ENCODE measurements at regions not wholly inside any gene's neighbourhood (a gene's known extent, or its start where the extent isn't known, plus 50 kb on each side); places are given as distances from the start of the nearest gene placed in this dataset.

DNA sequence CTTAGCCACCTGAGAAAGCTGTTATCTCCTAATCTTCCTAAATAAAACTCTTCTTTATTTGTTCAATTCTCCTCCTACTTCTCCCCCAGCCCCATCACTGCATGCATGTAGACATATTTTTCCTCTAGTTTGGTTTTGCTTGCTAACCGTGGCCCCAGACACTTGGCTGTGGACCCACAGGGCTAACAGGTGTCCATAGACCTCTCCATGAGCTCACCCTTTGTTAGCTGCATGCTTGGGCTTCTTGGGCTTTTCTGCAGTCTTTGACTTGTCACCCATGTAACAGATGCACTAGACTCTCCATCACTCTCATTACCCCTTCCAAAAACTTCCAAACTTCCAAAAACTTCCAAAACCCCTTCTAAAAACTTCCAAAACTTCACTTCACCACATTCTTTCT lies 59.2 kb upstream of the PLEKHA5 start:
- DNase-seq (ENCODE audit: low read depth), result no peak
- no peak overlapping the region for H3K4me3 ChIP-seq (ENCODE audit: low read depth, low read length)
- TF ChIP-seq, protein P1, sequence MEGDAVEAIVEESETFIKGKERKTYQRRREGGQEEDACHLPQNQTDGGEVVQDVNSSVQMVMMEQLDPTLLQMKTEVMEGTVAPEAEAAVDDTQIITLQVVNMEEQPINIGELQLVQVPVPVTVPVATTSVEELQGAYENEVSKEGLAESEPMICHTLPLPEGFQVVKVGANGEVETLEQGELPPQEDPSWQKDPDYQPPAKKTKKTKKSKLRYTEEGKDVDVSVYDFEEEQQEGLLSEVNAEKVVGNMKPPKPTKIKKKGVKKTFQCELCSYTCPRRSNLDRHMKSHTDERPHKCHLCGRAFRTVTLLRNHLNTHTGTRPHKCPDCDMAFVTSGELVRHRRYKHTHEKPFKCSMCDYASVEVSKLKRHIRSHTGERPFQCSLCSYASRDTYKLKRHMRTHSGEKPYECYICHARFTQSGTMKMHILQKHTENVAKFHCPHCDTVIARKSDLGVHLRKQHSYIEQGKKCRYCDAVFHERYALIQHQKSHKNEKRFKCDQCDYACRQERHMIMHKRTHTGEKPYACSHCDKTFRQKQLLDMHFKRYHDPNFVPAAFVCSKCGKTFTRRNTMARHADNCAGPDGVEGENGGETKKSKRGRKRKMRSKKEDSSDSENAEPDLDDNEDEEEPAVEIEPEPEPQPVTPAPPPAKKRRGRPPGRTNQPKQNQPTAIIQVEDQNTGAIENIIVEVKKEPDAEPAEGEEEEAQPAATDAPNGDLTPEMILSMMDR (IDR thresholded peaks at IDR 0.05; ENCODE audit: control insufficient read depth, extremely low read depth, insufficient read depth), result no peak

DNA sequence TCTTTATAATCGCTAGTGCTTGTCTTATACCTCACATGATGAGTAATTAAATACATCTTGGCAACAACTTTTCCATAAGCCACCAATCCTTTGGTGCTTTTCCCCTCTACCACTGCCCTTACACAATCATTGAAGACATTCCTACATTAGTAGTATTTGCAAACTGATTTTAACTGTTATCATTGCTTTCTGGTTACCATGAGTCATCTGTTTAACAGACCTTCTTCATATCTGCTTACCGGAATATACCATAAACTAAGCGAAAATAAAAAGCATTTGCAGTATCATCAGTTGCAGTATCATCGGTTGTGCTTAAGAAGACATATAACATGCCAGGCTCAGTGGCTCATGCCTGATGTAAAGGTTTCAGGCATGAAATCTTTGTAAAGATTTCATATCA lies 54.8 kb upstream of the PLEKHA5 start:
- DNase-seq (ENCODE audit: low read depth), result no peak
- TF ChIP-seq, protein P1 (IDR thresholded peaks at IDR 0.05; ENCODE audit: control insufficient read depth, extremely low read depth, insufficient read depth), result no peak
- no peak overlapping the region for H3K4me3 ChIP-seq (ENCODE audit: low read depth, low read length)

DNA sequence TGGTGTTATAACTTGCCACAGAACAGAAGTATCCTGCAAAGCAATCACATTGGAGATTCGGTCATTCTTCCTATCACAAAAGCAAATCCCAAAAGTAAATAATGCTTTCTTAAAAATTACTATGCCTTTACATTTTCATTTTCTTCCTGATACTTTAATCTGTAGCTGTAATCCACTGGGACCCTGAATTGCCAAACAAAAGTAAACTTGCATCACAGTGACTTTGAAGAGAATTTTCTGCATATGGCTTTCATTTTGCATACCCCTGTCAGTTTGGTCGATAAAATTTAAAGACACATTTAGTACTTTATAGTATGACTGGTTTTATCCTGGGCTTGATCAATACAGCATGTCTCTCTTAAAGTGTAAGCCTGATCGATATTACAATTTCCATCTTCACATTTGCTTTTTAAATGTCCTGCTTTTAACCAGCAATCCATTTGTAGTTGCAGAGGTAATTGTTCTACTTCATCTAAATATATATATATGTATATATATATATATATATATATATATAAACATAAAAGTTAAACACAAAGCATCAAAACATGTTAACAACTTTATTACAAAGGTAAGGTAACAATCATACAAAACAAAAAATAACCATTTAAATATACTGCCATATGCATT lies 53.7 kb upstream of the PLEKHA5 start:
- no peak for DNase-seq (ENCODE audit: low read depth)
- TF ChIP-seq, protein P1 (IDR thresholded peaks at IDR 0.05; ENCODE audit: control insufficient read depth, extremely low read depth, insufficient read depth), result no peak
- H3K4me3 ChIP-seq (ENCODE audit: low read depth, low read length), result no peak overlapping the region

All from LNCaP clone FGC (cell line).